Testis (tissue), 2 donors: ENCODE measurements at regions not wholly inside any gene's neighbourhood (a gene's known extent, or its start where the extent isn't known, plus 50 kb on each side); places are given as distances from the start of the nearest gene placed in this dataset.

Source experiments
- CTCF ChIP-seq, 3 experiments: fragments of 450-650 bp in 2 of 3; fragments of 200-600 bp in 1 of 3; sonication (generic) in 1 of 3; IDR thresholded peaks; one replicate each; pipeline ENCODE4 v1.5.1; 2016 to 2019; ENCODE audit warnings: antibody characterized with exemption in 3 of 3, mild to moderate bottlenecking in 2 of 3, moderate library complexity in 1 of 3
- POLR2A ChIP-seq: fragments of 450-650 bp; IDR thresholded peaks from one replicate; pipeline ENCODE4 v1.6.1; 2017; ENCODE audit warnings: antibody characterized with exemption, mild to moderate bottlenecking, moderate library complexity

GRCh38 chr2:136282251-136282650 lies 164.3 kb upstream of the CXCR4 start:
- no peak for TF ChIP-seq CTCF (IDR thresholded peaks at IDR 0.05)
- TF ChIP-seq POLR2A: no peak
